ENCODE measurements at regions not wholly inside any gene's neighbourhood (a gene's known extent, or its start where the extent isn't known, plus 50 kb on each side); places are given as distances from the start of the nearest gene placed in this dataset.

DNA sequence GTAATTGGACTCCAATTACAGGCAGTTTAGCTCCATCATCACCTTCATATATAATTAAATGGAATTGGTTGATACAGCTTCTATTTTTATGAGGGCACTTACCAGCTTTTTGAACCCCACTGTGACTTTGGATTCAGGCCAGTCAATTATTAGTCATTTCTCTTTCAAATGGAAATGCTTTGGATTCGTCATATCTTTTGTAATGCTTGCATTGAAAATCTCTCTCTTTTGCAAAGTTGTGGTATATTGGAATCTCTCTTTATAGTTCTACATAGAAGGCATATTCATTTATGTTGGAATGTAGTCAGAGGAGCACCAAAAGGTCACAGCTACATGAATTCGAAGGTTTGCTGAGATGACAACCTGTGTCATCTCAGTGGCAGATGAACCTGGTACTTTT is 1074.3 kb upstream of the SLC10A2 start:
- TF ChIP-seq, protein P1, sequence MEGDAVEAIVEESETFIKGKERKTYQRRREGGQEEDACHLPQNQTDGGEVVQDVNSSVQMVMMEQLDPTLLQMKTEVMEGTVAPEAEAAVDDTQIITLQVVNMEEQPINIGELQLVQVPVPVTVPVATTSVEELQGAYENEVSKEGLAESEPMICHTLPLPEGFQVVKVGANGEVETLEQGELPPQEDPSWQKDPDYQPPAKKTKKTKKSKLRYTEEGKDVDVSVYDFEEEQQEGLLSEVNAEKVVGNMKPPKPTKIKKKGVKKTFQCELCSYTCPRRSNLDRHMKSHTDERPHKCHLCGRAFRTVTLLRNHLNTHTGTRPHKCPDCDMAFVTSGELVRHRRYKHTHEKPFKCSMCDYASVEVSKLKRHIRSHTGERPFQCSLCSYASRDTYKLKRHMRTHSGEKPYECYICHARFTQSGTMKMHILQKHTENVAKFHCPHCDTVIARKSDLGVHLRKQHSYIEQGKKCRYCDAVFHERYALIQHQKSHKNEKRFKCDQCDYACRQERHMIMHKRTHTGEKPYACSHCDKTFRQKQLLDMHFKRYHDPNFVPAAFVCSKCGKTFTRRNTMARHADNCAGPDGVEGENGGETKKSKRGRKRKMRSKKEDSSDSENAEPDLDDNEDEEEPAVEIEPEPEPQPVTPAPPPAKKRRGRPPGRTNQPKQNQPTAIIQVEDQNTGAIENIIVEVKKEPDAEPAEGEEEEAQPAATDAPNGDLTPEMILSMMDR (IDR thresholded peaks at IDR 0.05; ENCODE audit: borderline replicate concordance, control extremely low read depth, extremely low read depth, insufficient read depth, missing control alignments) = no peak
- DNase-seq (ENCODE audit: low spot score) = no peak
- in situ Hi-C loops (cut with MboI; ENCODE audit: low sequenced_read_pairs, unreplicated experiment) = no loop called here

DNA sequence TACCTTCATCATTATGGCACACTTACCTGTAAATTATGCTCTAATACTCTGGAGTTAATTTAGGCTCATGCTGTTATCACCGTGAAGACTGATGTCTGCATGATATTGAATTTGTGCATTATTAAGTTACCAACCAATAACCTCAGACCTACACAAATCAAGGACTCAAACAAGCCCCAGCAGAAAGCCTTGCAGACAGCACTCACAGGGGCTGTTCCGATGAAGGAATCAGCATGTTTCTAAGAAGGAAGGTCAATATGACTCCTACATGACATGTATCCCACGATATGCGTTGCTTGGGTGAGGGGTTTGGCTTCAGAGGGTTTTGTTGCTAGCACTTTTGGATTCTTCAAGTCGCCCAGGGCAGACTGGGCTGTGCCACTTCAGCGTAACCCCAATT is 1071.2 kb upstream of the SLC10A2 start:
- DNase-seq (ENCODE audit: low spot score) = no peak
- in situ Hi-C loops (cut with MboI; ENCODE audit: low sequenced_read_pairs, unreplicated experiment) = no loop called here
- TF ChIP-seq, protein P1 (IDR thresholded peaks at IDR 0.05; ENCODE audit: borderline replicate concordance, control extremely low read depth, extremely low read depth, insufficient read depth, missing control alignments) = no peak

DNA sequence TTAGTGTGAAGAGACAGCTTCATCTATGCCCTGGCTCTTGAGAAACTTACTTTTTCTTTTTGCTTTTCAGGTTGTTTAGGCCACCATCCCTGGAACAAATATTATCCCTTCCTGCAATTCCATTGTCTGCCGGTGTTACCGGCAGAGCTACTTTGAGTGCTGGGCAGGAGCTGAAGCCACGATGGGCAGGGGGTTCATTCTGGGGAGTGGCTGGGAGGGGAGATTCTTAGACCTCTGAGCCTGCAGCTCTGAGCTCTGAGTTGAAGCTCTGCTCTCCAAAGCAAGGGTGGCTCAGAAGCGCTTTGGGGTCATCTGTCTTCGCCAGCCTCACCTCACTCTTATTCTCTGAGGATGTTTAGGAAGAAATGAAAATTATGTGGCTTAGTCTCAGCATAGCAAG is 1066.6 kb upstream of the SLC10A2 start:
- TF ChIP-seq, protein P1 (IDR thresholded peaks at IDR 0.05; ENCODE audit: borderline replicate concordance, control extremely low read depth, extremely low read depth, insufficient read depth, missing control alignments) = no peak
- DNase-seq (ENCODE audit: low spot score) = no peak
- in situ Hi-C loops (cut with MboI; ENCODE audit: low sequenced_read_pairs, unreplicated experiment) = no loop called here

DNA sequence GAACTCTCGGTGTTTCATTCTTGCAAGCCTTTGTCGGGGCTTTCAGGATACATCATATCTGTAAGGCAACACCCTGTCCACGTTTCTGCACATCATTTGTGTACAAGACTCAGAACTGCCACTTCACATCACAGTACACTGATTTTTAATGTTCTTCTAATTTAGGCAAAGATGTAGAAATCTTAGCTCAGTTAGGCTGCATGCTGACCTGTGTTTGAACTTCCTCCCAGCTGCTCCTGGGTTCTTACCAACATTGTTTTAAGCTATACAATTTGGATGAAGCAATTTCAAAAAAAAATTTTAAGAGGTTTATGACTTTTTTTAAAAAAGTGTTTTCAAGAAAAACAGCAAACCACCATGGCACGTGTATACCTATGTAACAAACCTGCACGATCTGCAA is 1047.9 kb upstream of the SLC10A2 start:
- TF ChIP-seq, protein P1 (IDR thresholded peaks at IDR 0.05; ENCODE audit: borderline replicate concordance, control extremely low read depth, extremely low read depth, insufficient read depth, missing control alignments) = no peak
- in situ Hi-C loops (cut with MboI; ENCODE audit: low sequenced_read_pairs, unreplicated experiment) = no loop called here
- DNase-seq (ENCODE audit: low spot score) = no peak

DNA sequence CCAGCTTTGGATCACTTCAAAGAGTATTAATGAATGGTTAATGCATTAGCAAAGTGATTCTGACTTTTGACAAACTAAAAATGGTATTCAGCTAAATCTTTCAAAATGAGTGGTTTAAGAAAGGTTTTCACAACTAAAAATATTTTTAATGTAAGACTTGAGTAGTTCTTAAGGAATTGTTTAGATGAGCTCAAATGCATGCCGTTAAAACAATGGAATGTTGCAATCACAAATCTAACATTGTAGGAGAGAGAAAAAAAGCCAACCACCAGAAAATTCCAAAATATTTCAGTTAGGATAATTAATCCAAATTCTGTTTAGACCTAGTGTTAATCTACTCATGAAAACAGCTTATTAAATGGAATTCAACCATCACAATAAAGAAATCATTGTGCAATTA is 1044.8 kb upstream of the SLC10A2 start:
- TF ChIP-seq, protein P1 (IDR thresholded peaks at IDR 0.05; ENCODE audit: borderline replicate concordance, control extremely low read depth, extremely low read depth, insufficient read depth, missing control alignments) = no peak
- DNase-seq (ENCODE audit: low spot score) = no peak

DNA sequence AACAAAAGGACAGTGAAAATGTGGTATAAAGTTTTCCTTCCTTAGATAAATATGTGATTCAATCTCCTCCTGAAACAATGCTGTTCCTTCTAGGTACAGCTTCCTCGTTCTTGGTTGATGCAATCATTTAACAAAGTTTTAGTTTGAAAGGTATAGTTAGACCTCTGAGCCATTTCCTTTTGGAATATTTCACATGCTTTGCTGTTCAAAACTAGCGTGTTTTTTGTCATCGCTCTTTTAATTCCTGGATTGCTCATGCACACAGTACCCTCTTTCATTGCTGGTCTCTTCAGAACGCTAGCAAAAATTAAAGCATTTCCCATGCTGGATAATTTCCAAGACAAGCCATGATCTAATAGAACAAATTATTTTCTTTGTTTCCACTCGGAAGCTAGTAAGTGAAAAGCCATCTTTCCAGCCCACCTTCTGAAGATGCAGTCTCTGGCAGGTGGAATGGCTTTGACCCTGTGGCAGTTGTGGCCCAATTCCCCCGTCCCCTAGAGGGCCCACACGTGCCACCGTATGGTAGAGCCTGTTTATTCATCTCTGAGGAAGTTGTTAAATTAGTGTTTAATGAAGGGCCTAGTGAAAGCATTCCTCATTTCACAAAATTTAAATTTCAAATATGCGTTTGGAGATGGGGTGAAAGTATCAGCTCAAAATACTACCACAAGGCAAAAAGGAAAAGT is 1040.6 kb upstream of the SLC10A2 start:
- no peak for DNase-seq (ENCODE audit: low spot score)
- in situ Hi-C loops (cut with MboI; ENCODE audit: low sequenced_read_pairs, unreplicated experiment) = no loop called here

More for the DNA sequence above, 1044.8 kb upstream of the SLC10A2 start:
- in situ Hi-C loops (cut with MboI; ENCODE audit: low sequenced_read_pairs, unreplicated experiment) = no loop called here

More for the DNA sequence above, 1040.6 kb upstream of the SLC10A2 start:
- TF ChIP-seq, protein P1 (IDR thresholded peaks at IDR 0.05; ENCODE audit: borderline replicate concordance, control extremely low read depth, extremely low read depth, insufficient read depth, missing control alignments) = no peak

Measured in GM13976 (cell line).